OCI-LY3 (cell line): ENCODE measurements at regions not wholly inside any gene's neighbourhood (a gene's known extent, or its start where the extent isn't known, plus 50 kb on each side); places are given as distances from the start of the nearest gene placed in this dataset.

Source experiments
- H2AFZ ChIP-seq: fragments of 200-600, 300-600 bp; shearing (Covaris generic); 2 replicates; pipeline ENCODE4 v1.6.0; 2014; ENCODE audit warnings: antibody characterized with exemption, low read depth, low read length
- H3K27ac ChIP-seq: fragments of 200-600, 300-600 bp; sonication (generic); 2 replicates; pipeline ENCODE4 v1.5.1; 2014; ENCODE audit warnings: mild to moderate bottlenecking, low read length, moderate library complexity, mixed read lengths
- H3K27me3 ChIP-seq: fragments of 200-600, 300-600 bp; sonication (generic); 2 replicates; pipeline ENCODE4 v1.6.1; 2014; ENCODE audit warnings: low read depth, low read length, mixed read lengths
- H3K36me3 ChIP-seq: fragments of 200-600, 300-600 bp; sonication (generic); replicated peaks from 2 replicates; pipeline ENCODE3; 2014; ENCODE audit warnings: low read depth, low read length, mixed read lengths
- H3K4me1 ChIP-seq: fragments of 300-600, 200-600 bp; sonication (generic); 2 replicates; pipeline ENCODE4 v1.6.1; 2014; ENCODE audit warnings: low read length, mixed read lengths
- H3K4me2 ChIP-seq: fragments of 200-600, 300-600 bp; sonication (generic); 2 replicates; pipeline ENCODE4 v1.6.1; 2014; ENCODE audit warnings: low read length, mixed read lengths
- H3K4me3 ChIP-seq: fragments of 300-600, 200-600 bp; sonication (generic); 2 replicates; pipeline ENCODE4 v1.5.1; 2014; ENCODE audit warnings: antibody characterized with exemption, mild to moderate bottlenecking, low read length, moderate library complexity
- H3K79me2 ChIP-seq: fragments of 300-600, 200-600 bp; shearing (Covaris generic); 2 replicates; pipeline ENCODE4 v1.6.1; 2014; ENCODE audit warnings: mild to moderate bottlenecking, low read length, mixed read lengths
- H3K9ac ChIP-seq: fragments of 300-600, 200-600 bp; shearing (Covaris generic); 2 replicates; pipeline ENCODE4 v1.6.0; 2014; ENCODE audit warnings: mild to moderate bottlenecking, low read length, moderate library complexity
- H3K9me3 ChIP-seq: fragments of 200-600, 300-600 bp; shearing (Covaris generic); 2 replicates; pipeline ENCODE4 v1.6.1; 2014; ENCODE audit warnings: low read length, mixed read lengths; ENCODE audit not compliant: insufficient read depth
- H4K20me1 ChIP-seq: fragments of 200-600, 300-600 bp; sonication (generic); 2 replicates; pipeline ENCODE4 v1.6.1; 2016; ENCODE audit warnings: low read length, mixed read lengths; ENCODE audit not compliant: insufficient read depth
- EZH2phosphoT487 ChIP-seq: fragments of 200-600 bp; shearing (Covaris generic); IDR thresholded peaks from 2 replicates; pipeline ENCODE4 v1.6.1; 2018; ENCODE audit warnings: antibody characterized with exemption, mixed run types, low read depth
- TF ChIP-seq, protein P1 (sequence below): fragments of 200-600, 300-600 bp; sonication (generic); IDR thresholded peaks from 2 replicates; pipeline ENCODE4 v1.5.1; 2014; ENCODE audit warnings: antibody characterized with exemption, low read length, low read depth

DNA sequence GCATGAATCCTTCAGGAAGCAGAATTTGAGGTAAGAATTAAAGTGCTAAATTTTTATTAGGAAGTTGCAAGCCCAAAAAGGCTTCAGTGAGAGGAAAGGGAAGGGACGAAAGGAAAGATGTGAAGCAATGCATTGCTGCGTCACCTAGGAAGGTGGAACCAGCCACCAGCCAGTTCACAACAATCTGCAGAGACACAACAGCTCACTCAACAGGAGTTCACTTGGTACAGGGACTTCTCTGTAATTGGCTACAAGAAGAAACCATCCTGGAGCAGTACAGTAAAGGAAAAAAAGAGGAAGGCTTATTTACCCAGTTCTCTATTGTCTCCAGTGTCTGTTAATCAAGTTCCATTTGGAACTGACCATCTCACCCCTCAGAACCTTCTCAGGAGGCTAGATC lies 157.6 kb downstream of the HNRNPD start:
- Histone ChIP-seq H3K27me3 (peaks cover 7% of the 10 kb centered on the region; the same call in 1 of the 2 replicates), H3K9ac (no peak overlapping the region), H3K27ac (no peak overlapping the region), H3K4me1 (no peaks in the 10 kb centered on the region), H3K4me2 (no peak overlapping the region), H4K20me1 (no peaks in the 10 kb centered on the region), H3K36me3 (no peaks in the 10 kb centered on the region), H3K79me2 (no peaks in the 10 kb centered on the region), H3K9me3 (no peaks in the 10 kb centered on the region), H3K4me3 (no peak overlapping the region), H2AFZ (no peak overlapping the region)
- TF ChIP-seq, protein P1, sequence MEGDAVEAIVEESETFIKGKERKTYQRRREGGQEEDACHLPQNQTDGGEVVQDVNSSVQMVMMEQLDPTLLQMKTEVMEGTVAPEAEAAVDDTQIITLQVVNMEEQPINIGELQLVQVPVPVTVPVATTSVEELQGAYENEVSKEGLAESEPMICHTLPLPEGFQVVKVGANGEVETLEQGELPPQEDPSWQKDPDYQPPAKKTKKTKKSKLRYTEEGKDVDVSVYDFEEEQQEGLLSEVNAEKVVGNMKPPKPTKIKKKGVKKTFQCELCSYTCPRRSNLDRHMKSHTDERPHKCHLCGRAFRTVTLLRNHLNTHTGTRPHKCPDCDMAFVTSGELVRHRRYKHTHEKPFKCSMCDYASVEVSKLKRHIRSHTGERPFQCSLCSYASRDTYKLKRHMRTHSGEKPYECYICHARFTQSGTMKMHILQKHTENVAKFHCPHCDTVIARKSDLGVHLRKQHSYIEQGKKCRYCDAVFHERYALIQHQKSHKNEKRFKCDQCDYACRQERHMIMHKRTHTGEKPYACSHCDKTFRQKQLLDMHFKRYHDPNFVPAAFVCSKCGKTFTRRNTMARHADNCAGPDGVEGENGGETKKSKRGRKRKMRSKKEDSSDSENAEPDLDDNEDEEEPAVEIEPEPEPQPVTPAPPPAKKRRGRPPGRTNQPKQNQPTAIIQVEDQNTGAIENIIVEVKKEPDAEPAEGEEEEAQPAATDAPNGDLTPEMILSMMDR = no peak

DNA sequence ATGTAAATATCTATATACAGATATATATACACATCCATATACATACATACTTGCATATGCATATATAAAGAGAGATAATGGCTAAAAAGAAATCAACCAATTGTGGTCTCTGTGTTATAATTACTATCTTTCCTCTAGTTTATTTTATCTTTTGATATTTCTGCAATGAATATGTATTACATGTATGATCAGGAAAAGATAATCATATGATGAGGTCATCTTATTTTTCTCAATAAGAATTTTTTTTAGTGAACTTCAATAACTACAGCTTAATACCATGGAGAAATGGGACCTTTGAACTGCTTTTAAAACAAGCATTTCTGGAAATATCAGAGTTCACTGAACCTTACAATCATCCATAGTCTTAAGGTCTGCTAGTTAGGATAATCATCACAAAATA lies 158.0 kb downstream of the HNRNPD start:
- TF ChIP-seq, protein P1 = no peak
- no peak for TF ChIP-seq EZH2phosphoT487
- no peak overlapping the region for H3K9ac ChIP-seq
- no peaks in the 10 kb centered on the region for H3K36me3 ChIP-seq
- H3K4me3 ChIP-seq = no peak overlapping the region
- H4K20me1 ChIP-seq = no peaks in the 10 kb centered on the region
- no peaks in the 10 kb centered on the region for H3K79me2 ChIP-seq
- no peak overlapping the region for H2AFZ ChIP-seq
- H3K9me3 ChIP-seq = no peaks in the 10 kb centered on the region
- no peak overlapping the region for H3K4me2 ChIP-seq
- peaks cover 7% of the 10 kb centered on the region; the same call in 1 of the 2 replicates for H3K27me3 ChIP-seq
- H3K27ac ChIP-seq = no peak overlapping the region
- H3K4me1 ChIP-seq = no peaks in the 10 kb centered on the region

DNA sequence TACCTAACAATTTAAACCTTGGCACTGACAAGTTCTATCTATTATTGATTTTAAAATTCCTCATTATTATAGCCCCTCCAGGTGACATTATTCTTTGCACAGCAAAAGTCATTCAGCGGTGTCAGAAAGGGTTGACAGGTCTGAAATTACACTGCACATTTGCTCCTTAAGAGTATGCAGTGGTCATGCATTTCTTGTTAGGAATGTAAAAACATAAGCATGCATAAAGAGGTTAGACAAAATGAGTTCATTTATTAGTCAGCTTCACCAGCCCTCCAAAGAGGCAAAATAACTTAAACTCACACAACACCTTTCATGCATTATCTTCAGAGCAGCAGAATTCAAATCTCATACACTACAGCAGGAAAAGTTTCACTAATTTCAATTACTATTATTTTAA lies 158.8 kb downstream of the HNRNPD start:
- H3K4me3 ChIP-seq = no peak overlapping the region
- H3K79me2 ChIP-seq = no peaks in the 10 kb centered on the region
- no peak overlapping the region for H2AFZ ChIP-seq
- TF ChIP-seq EZH2phosphoT487 = no peak
- TF ChIP-seq, protein P1 = no peak
- H3K27ac ChIP-seq = no peak overlapping the region
- no peak overlapping the region for H3K9ac ChIP-seq
- no peaks in the 10 kb centered on the region for H4K20me1 ChIP-seq
- H3K9me3 ChIP-seq = no peaks in the 10 kb centered on the region
- no peak overlapping the region for H3K4me2 ChIP-seq
- peaks cover 7% of the 10 kb centered on the region; the same call in 1 of the 2 replicates for H3K27me3 ChIP-seq
- no peaks in the 10 kb centered on the region for H3K4me1 ChIP-seq
- no peaks in the 10 kb centered on the region for H3K36me3 ChIP-seq

DNA sequence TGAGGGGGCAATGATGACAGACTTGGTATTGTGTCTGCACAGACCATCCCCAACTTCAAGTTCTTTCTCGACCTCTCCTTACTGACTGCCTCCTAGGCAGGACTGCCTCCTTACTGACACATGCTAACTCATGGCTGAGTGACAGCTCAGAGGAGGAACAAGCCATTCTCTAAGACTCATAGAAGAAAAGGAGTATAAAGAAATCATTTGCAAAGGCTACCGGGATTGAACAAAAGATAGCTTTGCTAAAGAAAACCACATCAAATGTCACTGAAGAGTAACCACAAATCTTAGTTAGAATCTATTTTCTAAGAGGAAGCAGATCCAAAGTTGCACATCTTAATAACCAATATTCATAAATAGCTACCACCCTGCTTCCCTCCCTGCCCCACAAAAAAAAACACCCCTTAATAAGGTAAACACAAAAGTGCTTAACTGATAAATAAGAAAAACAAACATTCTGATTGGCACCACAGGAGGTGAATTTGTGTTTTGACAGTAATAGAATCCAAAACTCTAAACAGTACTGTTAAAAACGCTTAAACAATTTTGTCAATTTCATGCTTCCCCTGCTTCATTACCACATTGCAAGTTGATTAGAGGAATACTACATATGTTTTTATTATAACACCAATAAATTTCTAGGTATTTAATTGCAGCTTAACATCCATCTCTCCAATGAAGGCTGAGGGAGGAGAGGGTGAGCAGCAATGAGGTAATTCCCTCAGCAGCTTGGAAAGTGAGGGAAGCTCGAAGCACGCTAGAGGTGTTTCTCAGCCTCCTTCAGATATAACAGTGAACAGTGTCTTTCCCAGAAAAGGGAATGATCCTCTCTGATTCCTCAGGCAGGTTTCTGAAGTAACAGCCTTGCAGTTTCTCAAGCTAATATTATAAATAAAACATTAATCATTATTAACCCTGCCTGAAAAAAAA lies 160.0 kb downstream of the HNRNPD start:
- no peak overlapping the region for H3K4me3 ChIP-seq

More for the DNA sequence above, 160.0 kb downstream of the HNRNPD start:
- Histone ChIP-seq H3K9me3 (no peaks in the 10 kb centered on the region), H3K36me3 (no peaks in the 10 kb centered on the region), H3K4me1 (no peaks in the 10 kb centered on the region), H3K27me3 (peaks cover 7% of the 10 kb centered on the region; the same call in 1 of the 2 replicates), H3K79me2 (no peaks in the 10 kb centered on the region), H4K20me1 (no peaks in the 10 kb centered on the region), H3K9ac (no peak overlapping the region), H3K27ac (no peak overlapping the region), H2AFZ (no peak overlapping the region), H3K4me2 (no peak overlapping the region)
- TF ChIP-seq, protein P1 = no peak
- no peak for TF ChIP-seq EZH2phosphoT487
